ENCODE measurements at regions not wholly inside any gene's neighbourhood (a gene's known extent, or its start where the extent isn't known, plus 50 kb on each side); places are given as distances from the start of the nearest gene placed in this dataset.
"Not testable (repeated sequence)": the region's sequence is repeated elsewhere in the genome, so short reads cannot be mapped to it uniquely, and the experiment has no call there.

GRCh38 chr3:4250064-4250463 is 53.1 kb upstream of the SETMAR start:
- H3K4me3 Mint-ChIP-seq, result no peak overlapping the region
- H3K27me3 Mint-ChIP-seq (ENCODE audit: low read depth in 3 of 3), result peaks cover 0 to 2% (median 0%) of the 10 kb centered on the region in 3 donors
- intact Hi-C loops (cut with micrococcal nuclease), result no loop called here

GRCh38 chr3:4251412-4251811 is 51.8 kb upstream of the SETMAR start:
- TF ChIP-seq CTCF (IDR thresholded peaks at IDR 0.05), result no peak
- Histone ChIP-seq H3K9ac (ENCODE audit: insufficient read depth, low read length, poor library complexity, severe bottlenecking) (no peak overlapping the region), H2AFZ (ENCODE audit: insufficient read depth, low read depth, low read length, poor library complexity, severe bottlenecking) (no peak overlapping the region), H3K9me3 (replicated peaks in 1 of 2; ENCODE audit: control insufficient read depth in 1 of 2, insufficient read depth in 1 of 2, low read length in 2 of 2) (no peaks in the 10 kb centered on the region), H3K36me3 (replicated peaks in 1 of 2; ENCODE audit: control insufficient read depth in 1 of 2, insufficient read depth in 2 of 2, low read length in 2 of 2) (no peaks in the 10 kb centered on the region), H3K4me2 (replicated peaks; ENCODE audit: extremely low read depth, low read length, poor library complexity, severe bottlenecking) (no peak overlapping the region), H3K4me3 (replicated peaks in 1 of 3; ENCODE audit: low read depth in 2 of 3, low read length in 3 of 3) (no peak overlapping the region), H3K27me3 (ENCODE audit: control insufficient read depth in 2 of 2, insufficient read depth in 2 of 2, low read length in 2 of 2) (no peaks in the 10 kb centered on the region), H3K27ac (ENCODE audit: low read depth in 1 of 2, low read length in 2 of 2) (no peak overlapping the region), H4K20me1 (ENCODE audit: insufficient read depth, low read length) (no peaks in the 10 kb centered on the region), H3K4me1 (ENCODE audit: control insufficient read depth in 1 of 2, insufficient read depth in 2 of 2, low read length in 2 of 2) (no peaks in the 10 kb centered on the region), H3K79me2 (ENCODE audit: insufficient read depth, low read length) (no peaks in the 10 kb centered on the region)
- H3K27ac Mint-ChIP-seq, result no peak overlapping the region
- peaks cover 0 to 6% (median 1%) of the 10 kb centered on the region in 7 donors for H3K9me3 Mint-ChIP-seq
- no peaks in the 10 kb centered on the region for H3K4me1 Mint-ChIP-seq
- no peak overlapping the region for H3K4me3 Mint-ChIP-seq
- no peaks in the 10 kb centered on the region for H3K27me3 Mint-ChIP-seq (ENCODE audit: low read depth in 3 of 3)
- intact Hi-C loops (cut with micrococcal nuclease), result no loop called here
- no peaks in the 10 kb centered on the region for H3K36me3 Mint-ChIP-seq
- DNase-seq, result no peak

More at GRCh38 chr3:4250064-4250463, 53.1 kb upstream of the SETMAR start:
- peaks cover 0 to 10% (median 4%) of the 10 kb centered on the region in 7 donors for H3K9me3 Mint-ChIP-seq
- Histone ChIP-seq H3K4me2 (replicated peaks; ENCODE audit: extremely low read depth, low read length, poor library complexity, severe bottlenecking) (no peak overlapping the region), H3K9me3 (replicated peaks in 1 of 2; ENCODE audit: control insufficient read depth in 1 of 2, insufficient read depth in 1 of 2, low read length in 2 of 2) (peaks cover 0 to 9% of the 10 kb centered on the region in 2 donors), H3K36me3 (replicated peaks in 1 of 2; ENCODE audit: control insufficient read depth in 1 of 2, insufficient read depth in 2 of 2, low read length in 2 of 2) (no peaks in the 10 kb centered on the region), H4K20me1 (ENCODE audit: insufficient read depth, low read length) (no peaks in the 10 kb centered on the region), H3K27me3 (ENCODE audit: control insufficient read depth in 2 of 2, insufficient read depth in 2 of 2, low read length in 2 of 2) (no peaks in the 10 kb centered on the region), H3K27ac (ENCODE audit: low read depth in 1 of 2, low read length in 2 of 2) (no peak overlapping the region), H3K9ac (ENCODE audit: insufficient read depth, low read length, poor library complexity, severe bottlenecking) (no peak overlapping the region), H3K79me2 (ENCODE audit: insufficient read depth, low read length) (no peaks in the 10 kb centered on the region), H2AFZ (ENCODE audit: insufficient read depth, low read depth, low read length, poor library complexity, severe bottlenecking) (no peak overlapping the region), H3K4me1 (ENCODE audit: control insufficient read depth in 1 of 2, insufficient read depth in 2 of 2, low read length in 2 of 2) (no peaks in the 10 kb centered on the region), H3K4me3 (replicated peaks in 1 of 3; ENCODE audit: low read depth in 2 of 3, low read length in 3 of 3) (no peak overlapping the region)
- H3K27ac Mint-ChIP-seq, result no peak overlapping the region
- DNase-seq, result no peak
- H3K4me1 Mint-ChIP-seq, result no peaks in the 10 kb centered on the region
- TF ChIP-seq CTCF (IDR thresholded peaks at IDR 0.05), result no peak
- 66% methylated on average over 3 of the region's 4 CpGs for WGBS (ENCODE audit: insufficient coverage)
- peaks cover 0 to 2% of the 10 kb centered on the region in 2 donors for H3K36me3 Mint-ChIP-seq

DNA sequence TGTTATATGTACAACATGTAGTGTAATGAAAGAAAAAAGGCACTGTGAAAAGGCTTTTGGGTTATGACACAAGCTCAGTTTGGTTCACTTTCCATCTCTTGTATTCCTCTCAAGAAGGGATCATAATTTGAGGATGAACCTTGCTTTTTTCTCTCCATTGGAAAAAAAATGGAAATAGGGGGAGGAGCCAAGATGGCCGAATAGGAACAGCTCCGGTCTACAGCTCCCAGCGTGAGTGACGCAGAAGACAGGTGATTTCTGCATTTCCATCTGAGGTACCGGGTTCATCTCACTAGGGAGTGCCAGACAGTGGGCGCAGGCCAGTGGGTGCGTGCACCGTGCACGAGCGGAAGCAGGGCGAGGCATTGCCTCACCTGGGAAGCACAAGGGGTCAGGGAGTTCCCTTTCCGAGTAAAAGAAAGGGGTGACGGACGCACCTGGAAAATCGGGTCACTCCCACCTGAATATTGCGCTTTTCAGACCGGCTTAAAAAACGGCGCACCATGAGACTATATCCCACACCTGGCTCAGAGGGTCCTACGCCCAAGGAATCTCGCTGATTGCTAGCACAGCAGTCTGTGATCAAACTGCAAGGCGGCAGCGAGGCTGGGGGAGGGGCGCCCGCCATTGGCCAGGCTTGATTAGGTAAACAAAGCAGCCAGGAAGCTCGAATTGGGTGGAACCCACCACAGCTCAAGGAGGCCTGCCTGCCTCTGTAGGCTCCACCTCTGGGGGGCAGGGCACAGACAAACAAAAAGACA is 49.9 kb upstream of the SETMAR start:
- H3K9me3 Mint-ChIP-seq; H3K4me2 ChIP-seq (replicated peaks; ENCODE audit: extremely low read depth, low read length, poor library complexity, severe bottlenecking); H3K9ac ChIP-seq (ENCODE audit: insufficient read depth, low read length, poor library complexity, severe bottlenecking); intact Hi-C loops (cut with micrococcal nuclease); H3K4me3 ChIP-seq (replicated peaks in 1 of 3; ENCODE audit: low read depth in 2 of 3, low read length in 3 of 3); H3K9me3 ChIP-seq (replicated peaks in 1 of 2; ENCODE audit: control insufficient read depth in 1 of 2, insufficient read depth in 1 of 2, low read length in 2 of 2); H3K36me3 ChIP-seq (replicated peaks in 1 of 2; ENCODE audit: control insufficient read depth in 1 of 2, insufficient read depth in 2 of 2, low read length in 2 of 2); H3K27ac ChIP-seq (ENCODE audit: low read depth in 1 of 2, low read length in 2 of 2); H3K4me3 Mint-ChIP-seq; H3K79me2 ChIP-seq (ENCODE audit: insufficient read depth, low read length); H3K36me3 Mint-ChIP-seq; H2AFZ ChIP-seq (ENCODE audit: insufficient read depth, low read depth, low read length, poor library complexity, severe bottlenecking); H3K4me1 ChIP-seq (ENCODE audit: control insufficient read depth in 1 of 2, insufficient read depth in 2 of 2, low read length in 2 of 2); H3K27me3 ChIP-seq (ENCODE audit: control insufficient read depth in 2 of 2, insufficient read depth in 2 of 2, low read length in 2 of 2); H3K27ac Mint-ChIP-seq; H4K20me1 ChIP-seq (ENCODE audit: insufficient read depth, low read length); H3K4me1 Mint-ChIP-seq; H3K27me3 Mint-ChIP-seq (ENCODE audit: low read depth in 3 of 3); DNase-seq: not testable (repeated sequence)
- WGBS (ENCODE audit: insufficient coverage), result no CpG with 5 or more reads among the region's 26 CpGs
